H1 (cell line): ENCODE measurements at regions not wholly inside any gene's neighbourhood (a gene's known extent, or its start where the extent isn't known, plus 50 kb on each side); places are given as distances from the start of the nearest gene placed in this dataset.

Experiments used
- CTCF ChIA-PET: fragments of 300-600 bp; sonication (Branson Sonifier 250); formaldehyde crosslinking; loops from one replicate; lab custom pipeline; 2021; ENCODE audit not compliant: partially characterized antibody; lab: Charles Lee
- POLR2A ChIA-PET: fragments of 300-600 bp; sonication (Branson Sonifier 250); formaldehyde crosslinking; loops from one replicate; lab custom pipeline; 2021; ENCODE audit warnings: inconsistent platforms; ENCODE audit not compliant: partially characterized antibody; lab: Charles Lee
- DNase-seq, 2 experiments: peaks; one replicate each; pipeline versions ENCODE4 v3.0.0 to v3.0.0-alpha.2; 2010 to 2022; ENCODE audit warnings: low spot score in 2 of 2, low read depth in 1 of 2, mixed read lengths in 1 of 2
- FAIRE-seq: peaks from 2 replicates; lab custom pipeline; 2011; peaks lifted over from hg19 to GRCh38; lab: Jason Lieb, UNC
- H2AFZ ChIP-seq: 2 replicates; pipeline ENCODE4 v1.8.1; 2012; ENCODE audit warnings: low read length, inconsistent platforms
- H2AK5ac ChIP-seq: 2 replicates; pipeline ENCODE4 v1.6.1; 2013; ENCODE audit warnings: low read depth, low read length
- H2BK120ac ChIP-seq: replicated peaks from 2 replicates; pipeline ENCODE3; 2013; ENCODE audit warnings: low read depth, low read length, inconsistent platforms
- H2BK12ac ChIP-seq: 2 replicates; pipeline ENCODE4 v1.6.1; 2013; ENCODE audit warnings: low read depth, low read length
- H2BK15ac ChIP-seq: 2 replicates; pipeline ENCODE4 v1.6.1; 2013; ENCODE audit warnings: low read length
- H2BK20ac ChIP-seq: 2 replicates; pipeline ENCODE4 v1.6.1; 2013; ENCODE audit warnings: low read length
- H2BK5ac ChIP-seq: 2 replicates; pipeline ENCODE4 v1.6.1; 2013; ENCODE audit warnings: low read depth, low read length
- H3K14ac ChIP-seq: 2 replicates; pipeline ENCODE4 v1.6.1; 2013; ENCODE audit warnings: inconsistent platforms; ENCODE audit not compliant: insufficient read length
- H3K18ac ChIP-seq: 2 replicates; pipeline ENCODE4 v1.6.1; 2013; ENCODE audit warnings: low read length; ENCODE audit errors: extremely low read depth
- H3K23ac ChIP-seq: 2 replicates; pipeline ENCODE4 v1.6.1; 2013; ENCODE audit warnings: inconsistent platforms; ENCODE audit not compliant: insufficient read length
- H3K23me2 ChIP-seq: 2 replicates; pipeline ENCODE4 v1.6.1; 2013; ENCODE audit warnings: low read depth, low read length
- H3K27ac ChIP-seq: 2 replicates; pipeline ENCODE4 v1.6.1; 2011; ENCODE audit warnings: low read depth, low read length, inconsistent platforms
- H3K27me3 ChIP-seq, 4 experiments: replicated peaks in 1 of 4; 1 replicate in 1 of 4; 2 replicates in 3 of 4; pipeline versions ENCODE4 v1.6.1 to v1.8.1; 2011 to 2013; ENCODE audit warnings: low read length in 3 of 4, mild to moderate bottlenecking in 3 of 4, inconsistent platforms in 2 of 4, mixed read lengths in 2 of 4, moderate library complexity in 1 of 4; ENCODE audit not compliant: control insufficient read depth in 3 of 4, insufficient read depth in 3 of 4; ENCODE audit errors: extremely low read depth in 1 of 4
- H3K36me3 ChIP-seq, 4 experiments: 2 replicates each; pipeline versions ENCODE4 v1.6.1 to v1.8.1; 2011 to 2013; ENCODE audit warnings: mild to moderate bottlenecking in 4 of 4, low read length in 3 of 4, moderate library complexity in 2 of 4, control low read depth in 1 of 4, inconsistent platforms in 1 of 4; ENCODE audit not compliant: insufficient read depth in 4 of 4, control insufficient read depth in 2 of 4
- H3K4ac ChIP-seq: replicated peaks from 2 replicates; pipeline ENCODE3; 2013; ENCODE audit warnings: low read length, low read depth, mixed read lengths, inconsistent platforms; ENCODE audit not compliant: insufficient read length
- H3K4me1 ChIP-seq, 4 experiments: replicated peaks in 1 of 4; 1 replicate in 1 of 4; 2 replicates in 3 of 4; pipeline versions ENCODE4 v1.6.1 to v1.8.1; 2011 to 2013; ENCODE audit warnings: low read length in 3 of 4, inconsistent platforms in 2 of 4, mixed read lengths in 1 of 4; ENCODE audit not compliant: insufficient read depth in 4 of 4, control insufficient read depth in 3 of 4
- H3K4me2 ChIP-seq, 2 experiments: 2 replicates each; pipeline versions ENCODE4 v1.6.1 to v1.8.1; 2011 to 2013; ENCODE audit warnings: low read depth in 2 of 2, low read length in 2 of 2, control low read depth in 1 of 2, inconsistent platforms in 1 of 2, mild to moderate bottlenecking in 1 of 2; ENCODE audit not compliant: insufficient read depth in 1 of 2
- H3K4me3 ChIP-seq, 4 experiments: fragments of 200-600, 300-600 bp in 1 of 4; sonication (generic), shearing (Covaris generic), sonication (Bioruptor Twin) in 1 of 4; 2 replicates each; pipeline versions ENCODE4 v1.5.1 to v1.8.1; 2011 to 2016; ENCODE audit warnings: low read length in 4 of 4, low read depth in 3 of 4, control low read depth in 2 of 4, inconsistent platforms in 2 of 4, mild to moderate bottlenecking in 2 of 4, mixed read lengths in 1 of 4, moderate library complexity in 1 of 4; ENCODE audit not compliant: insufficient read depth in 2 of 4; ENCODE audit errors: extremely low read depth in 1 of 4
- H3K56ac ChIP-seq: replicated peaks from 2 replicates; pipeline ENCODE3; 2013; ENCODE audit warnings: low read depth, mild to moderate bottlenecking, mixed read lengths, low read length, inconsistent platforms; ENCODE audit not compliant: insufficient read length
- H3K79me1 ChIP-seq: 2 replicates; pipeline ENCODE4 v1.6.1; 2013; ENCODE audit warnings: low read depth, low read length, control low read depth
- H3K79me2 ChIP-seq, 2 experiments: 2 replicates each; pipeline versions ENCODE4 v1.6.1 to v1.8.1; 2012 to 2013; ENCODE audit warnings: low read length in 2 of 2, mild to moderate bottlenecking in 2 of 2, inconsistent platforms in 1 of 2; ENCODE audit not compliant: insufficient read depth in 2 of 2, control insufficient read depth in 1 of 2
- H3K9ac ChIP-seq, 4 experiments: replicated peaks in 1 of 4; 1 replicate in 1 of 4; 2 replicates in 3 of 4; pipeline versions ENCODE4 v1.6.1 to v1.8.1; 2011 to 2013; ENCODE audit warnings: low read depth in 3 of 4, low read length in 3 of 4, control low read depth in 2 of 4, mild to moderate bottlenecking in 2 of 4, moderate library complexity in 2 of 4, inconsistent platforms in 1 of 4; ENCODE audit errors: extremely low read depth in 1 of 4
- H3K9me3 ChIP-seq, 2 experiments: 2 replicates each; pipeline versions ENCODE4 v1.6.1 to v1.8.1; 2012 to 2013; ENCODE audit warnings: mild to moderate bottlenecking in 2 of 2, moderate library complexity in 2 of 2, control low read depth in 1 of 2, inconsistent platforms in 1 of 2, low read depth in 1 of 2, low read length in 1 of 2, mixed read lengths in 1 of 2; ENCODE audit not compliant: insufficient read depth in 2 of 2
- H4K20me1 ChIP-seq, 2 experiments: replicated peaks in 1 of 2; 2 replicates each; pipeline versions ENCODE3 to v1.8.1; 2011 to 2013; ENCODE audit warnings: inconsistent platforms in 2 of 2, low read length in 2 of 2, mild to moderate bottlenecking in 1 of 2; ENCODE audit not compliant: insufficient read depth in 2 of 2, control insufficient read depth in 1 of 2
- H4K5ac ChIP-seq: 2 replicates; pipeline ENCODE4 v1.6.1; 2013; ENCODE audit warnings: low read length, low read depth, mixed read lengths, inconsistent platforms; ENCODE audit not compliant: insufficient read length
- H4K8ac ChIP-seq: 2 replicates; pipeline ENCODE4 v1.8.0; 2013; ENCODE audit warnings: mild to moderate bottlenecking, moderate library complexity, low read length, inconsistent platforms; ENCODE audit not compliant: insufficient read depth; ENCODE audit errors: extremely low read depth
- H4K91ac ChIP-seq: replicated peaks from 2 replicates; pipeline ENCODE3; 2013; ENCODE audit warnings: low read length, mixed read lengths, inconsistent platforms; ENCODE audit not compliant: insufficient read length
- KDM5A ChIP-seq: fragments of 200-600 bp; IDR thresholded peaks from 2 replicates; pipeline ENCODE4 v1.7.1; 2012; ENCODE audit warnings: mild to moderate bottlenecking, low read length, inconsistent platforms, mixed read lengths
- SUZ12 ChIP-seq: fragments of 200-600 bp; sonication (generic); IDR thresholded peaks from 2 replicates; pipeline ENCODE4 v1.6.1; 2012; ENCODE audit warnings: mild to moderate bottlenecking, inconsistent platforms, low read length, moderate library complexity, mixed read lengths
- TAF7 ChIP-seq: optimal IDR thresholded peaks from 2 replicates; pipeline ENCODE3; 2011; ENCODE audit warnings: low read depth, mild to moderate bottlenecking, inconsistent platforms, low read length, moderate library complexity, borderline replicate concordance
- ZNF274 ChIP-seq: IDR thresholded peaks from 2 replicates; pipeline ENCODE4 v1.7.0; 2012; ENCODE audit warnings: low read length, borderline replicate concordance; ENCODE audit errors: extremely low read depth
- WGBS, 2 experiments: shearing (Covaris generic) in 1 of 2; methylation state at CpG; one replicate each; pipeline versions ENCODE4 v1.1.6 to v1.1.7; 2013 to 2015; ENCODE audit warnings: low lambda C conversion rate in 2 of 2, mixed read lengths in 2 of 2, inconsistent platforms in 1 of 2, low coverage in 1 of 2, missing lambda C conversion rate in 1 of 2; ENCODE audit not compliant: insufficient replicate concordance in 2 of 2, insufficient coverage in 1 of 2, insufficient read length in 1 of 2; ENCODE audit errors: extremely low coverage in 1 of 2, missing lambda C conversion rate in 1 of 2; 5-methylcytosine and 5-hydroxymethylcytosine counted together

GRCh38 chr2:12651641-12652040, 65.1 kb upstream of the TRIB2 start:
- no peak overlapping the region for H3K9ac ChIP-seq
- no peak overlapping the region for H3K56ac ChIP-seq
- H2BK5ac ChIP-seq: no peak overlapping the region
- H4K8ac ChIP-seq: no peak overlapping the region
- no peak overlapping the region for H3K27ac ChIP-seq
- no peaks in the 10 kb centered on the region for H4K20me1 ChIP-seq
- no peaks in the 10 kb centered on the region for H3K4me1 ChIP-seq
- H4K5ac ChIP-seq: no peak overlapping the region
- H4K91ac ChIP-seq: no peak overlapping the region
- no peak for DNase-seq
- H3K36me3 ChIP-seq: no peaks in the 10 kb centered on the region
- CTCF ChIA-PET: no interaction called here
- no peak overlapping the region for H2BK120ac ChIP-seq
- no peak overlapping the region for H3K4ac ChIP-seq
- 93% methylated on average over 8 of the region's 8 CpGs; no CpG with 5 or more reads in 1 of the 2 experiments for WGBS, 2 experiments
- no peak overlapping the region for H2AK5ac ChIP-seq
- no peak overlapping the region for H3K23ac ChIP-seq
- TF ChIP-seq TAF7 (no peak), KDM5A (no peak), ZNF274 (no peak), SUZ12 (no peak)
- TF ChIP-seq, all 59 proteins: peak for 0
- Histone ChIP-seq H3K79me1 (no peaks in the 10 kb centered on the region), H3K4me2 (no peak overlapping the region), H3K14ac (no peak overlapping the region), H3K27me3 (no peaks in the 10 kb centered on the region), H3K23me2 (no peaks in the 10 kb centered on the region), H2BK20ac (no peak overlapping the region), H2BK12ac (no peak overlapping the region), H3K79me2 (no peaks in the 10 kb centered on the region), H2AFZ (no peak overlapping the region), H3K9me3 (peaks cover 4 to 5% of the 10 kb centered on the region in 2 experiments; a peak in 2 of 4 replicates), H2BK15ac (no peak overlapping the region), H3K4me3 (no peak overlapping the region), H3K18ac (no peak overlapping the region)
- POLR2A ChIA-PET: no interaction called here
- FAIRE-seq: no peak
